IPS-18a (cell line): ENCODE measurements at regions not wholly inside any gene's neighbourhood (a gene's known extent, or its start where the extent isn't known, plus 50 kb on each side); places are given as distances from the start of the nearest gene placed in this dataset.

Source experiments
- H3K27ac ChIP-seq: one replicate; pipeline ENCODE4 v1.5.1; 2013; ENCODE audit warnings: low read length
- H3K27me3 ChIP-seq: one replicate; pipeline ENCODE4 v1.6.1; 2013; ENCODE audit warnings: mild to moderate bottlenecking, low read length; ENCODE audit not compliant: control insufficient read depth, insufficient read depth
- H3K36me3 ChIP-seq: one replicate; pipeline ENCODE4 v1.6.1; 2013; ENCODE audit warnings: low read depth, low read length; ENCODE audit not compliant: control insufficient read depth
- H3K4me1 ChIP-seq: one replicate; pipeline ENCODE4 v1.6.1; 2013; ENCODE audit warnings: low read depth, low read length; ENCODE audit not compliant: control insufficient read depth
- H3K4me3 ChIP-seq: one replicate; pipeline ENCODE4 v1.5.1; 2013; ENCODE audit warnings: low read length
- H3K9ac ChIP-seq: one replicate; pipeline ENCODE4 v1.6.1; 2013; ENCODE audit warnings: mild to moderate bottlenecking, low read length, moderate library complexity
- H3K9me3 ChIP-seq: one replicate; pipeline ENCODE4 v1.6.1; 2013; ENCODE audit warnings: low read depth, low read length; ENCODE audit not compliant: control insufficient read depth

- Histone ChIP-seq H3K9me3 (no peaks in the 10 kb centered on the region), H3K36me3 (no peaks in the 10 kb centered on the region), H3K27ac (no peak overlapping the region), H3K27me3 (no peaks in the 10 kb centered on the region), H3K4me1 (peaks cover 39% of the 10 kb centered on the region), H3K9ac (no peak overlapping the region), H3K4me3 (no peak overlapping the region)
These were observed 119.0 kb upstream of the DST start for GRCh38 chr6:56761651-56762050.

GRCh38 chr6:56760842-56761241, 118.2 kb upstream of the DST start:
- Histone ChIP-seq H3K9me3 (no peaks in the 10 kb centered on the region), H3K4me1 (peaks cover 45% of the 10 kb centered on the region), H3K36me3 (no peaks in the 10 kb centered on the region), H3K9ac (no peak overlapping the region), H3K4me3 (no peak overlapping the region), H3K27me3 (no peaks in the 10 kb centered on the region), H3K27ac (no peak overlapping the region)

- H3K9ac ChIP-seq = no peak overlapping the region
- H3K4me3 ChIP-seq = no peak overlapping the region
- no peaks in the 10 kb centered on the region for H3K36me3 ChIP-seq
- no peaks in the 10 kb centered on the region for H3K27me3 ChIP-seq
- peak overlapping the region; percentile 12 for H3K27ac ChIP-seq
- no peaks in the 10 kb centered on the region for H3K9me3 ChIP-seq
- peaks cover 41% of the 10 kb centered on the region for H3K4me1 ChIP-seq
These were observed 116.8 kb upstream of the DST start for GRCh38 chr6:56759521-56759920.

GRCh38 chr6:56758553-56758952, 115.9 kb upstream of the DST start:
- H3K27ac ChIP-seq = no peak overlapping the region

GRCh38 chr6:56758120-56758519, 115.4 kb upstream of the DST start:
- Histone ChIP-seq H3K4me3 (no peak overlapping the region), H3K27ac (no peak overlapping the region), H3K36me3 (no peaks in the 10 kb centered on the region), H3K27me3 (no peaks in the 10 kb centered on the region), H3K4me1 (peaks cover 53% of the 10 kb centered on the region), H3K9me3 (no peaks in the 10 kb centered on the region), H3K9ac (no peak overlapping the region)

More at GRCh38 chr6:56758553-56758952, 115.9 kb upstream of the DST start:
- H3K4me3 ChIP-seq = no peak overlapping the region
- no peaks in the 10 kb centered on the region for H3K27me3 ChIP-seq
- no peak overlapping the region for H3K9ac ChIP-seq
- H3K4me1 ChIP-seq = peaks cover 51% of the 10 kb centered on the region
- H3K36me3 ChIP-seq = no peaks in the 10 kb centered on the region
- H3K9me3 ChIP-seq = no peaks in the 10 kb centered on the region

- no peak overlapping the region for H3K27ac ChIP-seq
- H3K4me3 ChIP-seq = no peak overlapping the region
- no peak overlapping the region for H3K9ac ChIP-seq
- H3K9me3 ChIP-seq = no peaks in the 10 kb centered on the region
- peaks cover 53% of the 10 kb centered on the region for H3K4me1 ChIP-seq
- H3K27me3 ChIP-seq = no peaks in the 10 kb centered on the region
- no peaks in the 10 kb centered on the region for H3K36me3 ChIP-seq
These were observed 114.9 kb upstream of the DST start for GRCh38 chr6:56757588-56757984.

- Histone ChIP-seq H3K27ac (no peak overlapping the region), H3K4me3 (no peak overlapping the region), H3K36me3 (no peaks in the 10 kb centered on the region), H3K27me3 (no peaks in the 10 kb centered on the region), H3K4me1 (peaks cover 58% of the 10 kb centered on the region), H3K9ac (no peak overlapping the region), H3K9me3 (no peaks in the 10 kb centered on the region)
These were observed 114.3 kb upstream of the DST start for GRCh38 chr6:56756791-56757587.

GRCh38 chr6:56756219-56756789, 113.6 kb upstream of the DST start:
- H3K9ac ChIP-seq = no peak overlapping the region
- H3K27ac ChIP-seq = no peak overlapping the region
- H3K4me3 ChIP-seq = no peak overlapping the region
- H3K9me3 ChIP-seq = no peaks in the 10 kb centered on the region
- no peaks in the 10 kb centered on the region for H3K36me3 ChIP-seq
- H3K27me3 ChIP-seq = no peaks in the 10 kb centered on the region
- peaks cover 65% of the 10 kb centered on the region for H3K4me1 ChIP-seq

- Histone ChIP-seq H3K9me3 (no peaks in the 10 kb centered on the region), H3K4me3 (no peak overlapping the region), H3K36me3 (no peaks in the 10 kb centered on the region), H3K27me3 (no peaks in the 10 kb centered on the region), H3K4me1 (peaks cover 74% of the 10 kb centered on the region), H3K27ac (no peak overlapping the region), H3K9ac (no peak overlapping the region)
These were observed 112.4 kb upstream of the DST start for GRCh38 chr6:56755040-56755439.

- peaks cover 63% of the 10 kb centered on the region for H3K4me1 ChIP-seq
- no peak overlapping the region for H3K27ac ChIP-seq
- no peak overlapping the region for H3K4me3 ChIP-seq
- no peaks in the 10 kb centered on the region for H3K9me3 ChIP-seq
- H3K27me3 ChIP-seq = no peaks in the 10 kb centered on the region
- no peaks in the 10 kb centered on the region for H3K36me3 ChIP-seq
- no peak overlapping the region for H3K9ac ChIP-seq
These were observed 111.1 kb upstream of the DST start for GRCh38 chr6:56753811-56754210.

- H3K27ac ChIP-seq = no peak overlapping the region
- no peak overlapping the region for H3K9ac ChIP-seq
- H3K36me3 ChIP-seq = no peaks in the 10 kb centered on the region
- no peak overlapping the region for H3K4me3 ChIP-seq
- H3K9me3 ChIP-seq = no peaks in the 10 kb centered on the region
- H3K27me3 ChIP-seq = no peaks in the 10 kb centered on the region
- peaks cover 55% of the 10 kb centered on the region for H3K4me1 ChIP-seq
These were observed 109.8 kb upstream of the DST start for GRCh38 chr6:56752534-56752933.

GRCh38 chr6:56752009-56752408, 109.3 kb upstream of the DST start:
- Histone ChIP-seq H3K36me3 (no peaks in the 10 kb centered on the region), H3K4me3 (no peak overlapping the region), H3K27ac (no peak overlapping the region), H3K27me3 (no peaks in the 10 kb centered on the region), H3K4me1 (peaks cover 53% of the 10 kb centered on the region), H3K9me3 (no peaks in the 10 kb centered on the region), H3K9ac (peak overlapping the region; percentile 12)
